HG03342 (cell line): ENCODE measurements at regions not wholly inside any gene's neighbourhood (a gene's known extent, or its start where the extent isn't known, plus 50 kb on each side); places are given as distances from the start of the nearest gene placed in this dataset.
"Not testable (repeated sequence)": the region's sequence is repeated elsewhere in the genome, so short reads cannot be mapped to it uniquely, and the experiment has no call there.

Experiments
- ATAC-seq: cut with Tn5 transposase; IDR thresholded peaks from one replicate; pipeline ENCODE4 v1.9.1; 2021; ENCODE audit warnings: mild to moderate bottlenecking, moderate library complexity; ENCODE audit not compliant: unreplicated experiment

DNA sequence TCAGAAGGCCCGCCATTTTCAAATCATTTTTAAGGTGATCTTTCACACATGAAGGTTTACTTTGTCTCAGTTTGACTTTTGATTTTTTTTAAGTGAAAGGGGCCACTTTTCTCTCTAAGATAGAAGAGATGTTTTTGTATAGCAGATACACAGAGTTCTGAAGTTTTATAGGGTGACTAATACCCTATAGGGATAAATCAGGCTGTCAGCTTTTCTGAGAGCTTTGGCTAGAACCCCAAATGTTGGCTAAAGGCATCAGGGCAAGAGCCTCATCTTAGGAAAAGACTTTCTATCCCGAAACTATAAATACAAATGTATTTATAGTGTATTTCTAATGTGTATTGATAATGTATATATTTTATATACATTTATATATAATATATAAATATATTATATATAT, 181.4 kb downstream of the TBX18 start:
- ATAC-seq: no peak

- no peak for ATAC-seq
These were observed 182.7 kb downstream of the TBX18 start for GRCh38 chr6:84581494-84582259.

DNA sequence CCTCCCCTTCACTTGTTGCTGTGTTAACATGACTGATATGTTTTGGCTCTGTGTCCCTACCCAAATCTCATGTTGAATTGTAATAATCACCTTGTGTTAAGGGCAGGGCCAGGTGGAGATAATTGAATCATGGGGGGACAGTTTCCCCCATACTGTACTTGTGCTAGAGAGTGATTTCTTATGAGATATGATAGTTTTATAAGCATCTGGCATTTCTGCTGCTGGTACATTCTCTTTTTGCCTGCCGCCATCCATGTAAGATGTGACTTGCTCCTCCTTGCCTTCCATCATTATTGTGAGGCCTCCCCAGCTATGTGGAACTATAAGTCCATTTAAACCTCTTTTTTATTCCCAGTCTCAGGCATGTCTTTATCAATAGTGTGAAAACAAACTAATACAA, 185.0 kb downstream of the TBX18 start:
- ATAC-seq: no peak

DNA sequence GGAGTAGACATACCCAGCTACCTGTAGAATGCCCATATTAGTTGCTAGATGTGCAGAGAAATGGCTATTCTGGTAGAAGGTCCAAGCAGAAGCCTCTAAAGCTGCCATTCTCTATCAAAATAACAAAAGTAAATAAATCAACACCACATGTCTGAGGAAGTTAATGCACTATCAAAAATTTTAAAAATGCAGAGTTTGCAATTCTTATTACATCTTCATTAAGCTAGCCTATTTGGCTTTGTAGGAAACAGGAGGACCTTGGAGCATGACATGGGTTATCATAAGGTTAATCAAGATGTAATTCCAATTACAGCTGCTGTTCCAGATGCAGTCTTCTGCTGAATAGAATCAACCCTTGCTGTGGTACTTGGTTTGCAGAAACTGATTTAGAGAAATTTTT, 188.4 kb downstream of the TBX18 start:
- no peak for ATAC-seq

DNA sequence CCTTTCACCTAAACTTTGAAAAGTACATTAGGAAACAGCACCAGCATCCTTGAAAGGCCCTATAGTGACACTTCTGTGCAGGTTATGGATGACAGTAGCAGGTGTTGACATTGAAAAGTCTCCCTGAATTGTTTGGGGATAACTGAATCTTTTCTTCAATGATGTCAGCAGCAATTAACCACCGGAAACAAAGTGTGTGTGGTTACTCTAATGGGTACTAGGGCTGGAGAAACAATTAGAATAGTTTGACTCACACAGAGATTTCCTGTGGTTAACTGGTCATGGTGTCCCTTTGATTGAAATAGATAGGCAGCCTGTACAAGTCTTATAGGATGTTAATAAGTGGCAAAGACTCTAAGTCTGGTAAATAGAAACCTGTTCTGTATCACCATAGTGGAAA, 189.1 kb downstream of the TBX18 start:
- peak; percentile 99 for ATAC-seq

- no peak for ATAC-seq
These were observed 194.5 kb downstream of the TBX18 start for GRCh38 chr6:84569882-84570281.

DNA sequence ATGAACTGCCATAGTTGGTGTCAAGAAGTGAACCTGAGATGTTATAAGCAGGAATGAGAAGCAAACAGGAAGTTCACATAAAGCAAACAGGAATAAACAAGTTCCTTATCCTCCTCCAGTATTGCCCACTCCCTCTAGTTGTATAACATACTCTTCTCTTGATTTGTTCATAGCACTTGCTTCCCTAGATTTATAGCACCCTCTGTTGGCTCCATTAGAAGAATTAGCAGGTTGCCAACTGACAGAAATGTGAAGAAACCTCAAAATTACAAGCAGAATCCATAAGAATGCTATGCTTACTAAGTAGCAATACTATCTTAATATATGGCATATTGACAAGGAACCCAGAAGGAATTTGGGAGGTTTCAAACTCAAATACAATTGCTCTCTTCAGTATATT, 195.4 kb downstream of the TBX18 start:
- no peak for ATAC-seq

GRCh38 chr6:84565718-84566117, 198.7 kb downstream of the TBX18 start:
- ATAC-seq: not testable (repeated sequence)

DNA sequence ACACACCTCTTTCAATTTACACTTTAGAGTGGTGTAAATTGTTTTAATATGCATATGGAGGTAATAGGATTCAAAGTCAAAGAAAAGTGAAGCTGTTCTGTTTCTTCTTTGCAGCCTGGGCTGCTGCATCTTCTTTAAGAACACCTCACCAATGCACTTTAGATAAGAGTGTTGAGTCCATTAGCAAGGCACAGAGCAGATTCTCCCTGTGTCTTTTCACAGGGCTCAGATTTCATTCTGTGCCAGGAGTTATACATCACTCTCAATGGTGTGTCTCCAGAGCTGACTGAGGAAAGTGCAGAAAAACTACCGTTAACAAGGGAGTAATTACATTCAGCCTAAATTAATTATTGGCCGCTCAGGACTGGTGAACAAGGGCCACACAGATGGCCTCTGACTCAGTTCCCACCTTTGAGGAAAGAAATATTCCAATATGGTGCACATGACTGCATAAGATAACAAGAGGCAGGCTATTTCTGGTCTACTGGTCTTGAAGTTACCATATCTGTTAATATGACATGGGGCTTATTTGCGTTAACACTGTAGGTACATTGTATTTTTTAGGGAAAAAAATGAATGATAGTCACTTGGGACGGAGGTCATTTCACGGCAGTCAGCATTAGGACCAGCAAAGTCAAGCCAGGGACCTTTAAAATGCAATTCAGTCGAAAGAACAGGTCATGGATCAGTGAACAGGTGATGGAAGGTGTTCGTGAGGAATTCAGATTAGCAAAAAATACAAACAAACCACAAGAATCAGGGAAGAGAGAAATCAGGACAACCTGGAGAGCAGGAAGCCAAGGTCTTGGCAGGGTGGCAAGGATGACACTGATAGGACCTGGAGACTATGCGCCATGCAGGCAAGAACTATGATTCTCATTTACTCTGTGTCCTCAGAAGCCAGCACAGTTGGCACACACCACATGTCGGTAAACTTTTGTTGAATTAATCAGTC, 203.7 kb downstream of the TBX18 start:
- no peak for ATAC-seq

- ATAC-seq: no peak
These were observed 207.7 kb downstream of the TBX18 start for GRCh38 chr6:84556541-84557335.

GRCh38 chr6:84554706-84555105, 209.7 kb downstream of the TBX18 start:
- ATAC-seq: no peak

GRCh38 chr6:84554074-84554473, 210.3 kb downstream of the TBX18 start:
- ATAC-seq: no peak

DNA sequence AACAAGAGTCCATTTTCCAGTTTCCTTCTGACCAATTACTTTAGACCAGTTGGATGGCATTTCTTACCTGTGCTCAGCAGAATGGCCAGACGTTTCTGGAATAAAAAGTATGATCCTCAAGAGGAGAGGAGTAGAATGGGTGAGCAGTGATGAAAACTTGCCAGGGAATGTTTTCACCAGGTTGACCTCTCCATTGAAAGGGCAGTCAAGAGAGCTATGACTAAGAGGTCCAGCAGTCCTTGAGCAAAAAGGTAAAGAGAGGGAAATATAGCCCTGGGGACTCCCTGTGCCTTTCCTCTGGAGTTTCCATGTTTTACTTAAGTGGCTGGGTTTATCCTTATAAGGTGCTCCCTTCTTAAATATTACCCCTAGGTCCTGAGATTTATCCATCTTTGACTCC, 210.9 kb downstream of the TBX18 start:
- ATAC-seq: no peak

- no peak for ATAC-seq
These were observed 212.6 kb downstream of the TBX18 start for GRCh38 chr6:84551797-84552196.

GRCh38 chr6:84549917-84550316, 214.5 kb downstream of the TBX18 start:
- no peak for ATAC-seq

DNA sequence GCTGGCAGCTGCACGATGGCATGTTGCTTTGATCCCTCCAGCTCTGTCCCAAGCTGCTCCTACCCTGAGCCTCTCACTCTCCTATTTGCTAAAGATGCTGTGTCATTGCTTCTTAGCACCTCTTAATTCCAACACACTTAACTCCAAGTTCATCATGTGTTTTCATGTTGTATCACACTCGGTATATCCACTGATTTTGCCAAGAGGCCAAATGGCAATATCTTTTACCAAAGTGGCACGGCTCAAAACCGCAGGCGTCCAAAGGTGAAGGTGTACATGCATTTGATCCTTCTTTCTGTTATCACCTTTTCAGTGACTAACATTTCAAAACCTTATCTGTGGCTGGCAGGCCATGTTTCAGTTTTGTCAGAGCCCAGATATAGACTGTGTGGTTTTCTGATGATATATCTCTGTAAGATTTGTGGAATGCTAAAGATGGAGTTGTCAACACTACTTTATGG, 217.0 kb downstream of the TBX18 start:
- ATAC-seq: no peak

DNA sequence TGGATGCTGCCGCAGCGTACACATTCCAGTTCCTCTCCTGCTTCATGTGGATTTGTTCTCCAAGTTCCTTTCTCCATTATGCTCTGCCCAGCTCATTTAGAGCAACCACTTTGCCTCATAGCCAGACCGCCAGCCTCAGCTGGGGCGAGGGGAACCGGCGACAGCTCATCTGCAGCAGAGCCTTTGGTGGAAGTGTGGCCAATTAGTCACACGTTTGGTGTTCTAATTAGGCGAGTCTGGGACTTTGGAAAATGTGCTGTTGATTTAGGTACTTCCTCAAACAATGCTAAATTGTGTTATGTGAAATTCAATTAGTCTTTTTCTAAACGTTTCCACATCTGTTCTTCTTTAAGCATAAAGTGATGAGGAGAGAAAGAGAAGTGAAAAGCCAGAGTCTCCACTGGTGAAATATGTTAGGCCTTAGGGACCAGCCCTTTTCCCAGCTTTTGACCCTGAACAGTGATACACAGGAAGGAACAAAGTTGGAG, 217.9 kb downstream of the TBX18 start:
- ATAC-seq: no peak

GRCh38 chr6:84539122-84539856, 225.1 kb downstream of the TBX18 start:
- ATAC-seq: no peak

GRCh38 chr6:84536885-84537638, 227.3 kb downstream of the TBX18 start:
- ATAC-seq: no peak

DNA sequence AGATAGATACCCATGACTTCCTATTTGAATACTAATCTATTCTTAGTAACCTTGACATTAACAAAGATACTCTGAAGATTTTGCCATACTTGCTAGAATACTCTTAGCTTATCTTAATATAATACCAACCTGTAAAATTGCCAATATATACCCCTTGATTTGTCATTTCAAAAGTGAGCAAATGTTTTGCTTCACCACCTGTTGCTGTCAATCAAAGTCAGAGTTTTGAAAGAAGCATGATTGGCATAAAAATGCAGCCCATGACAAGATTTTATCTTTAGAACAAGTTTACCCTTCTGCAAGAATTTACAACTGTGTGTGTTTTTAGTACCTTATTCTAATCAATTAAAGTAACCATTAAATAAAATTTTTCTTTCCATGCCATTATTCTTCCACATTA, 236.2 kb downstream of the TBX18 start:
- no peak for ATAC-seq
